Activated gamma-delta T cell treated with anti-CD3 and anti-CD28 coated beads, Interleukin-2, amount 50 U/mL, for 16 hours (primary cell): ENCODE measurements at regions not wholly inside any gene's neighbourhood (a gene's known extent, or its start where the extent isn't known, plus 50 kb on each side); places are given as distances from the start of the nearest gene placed in this dataset.
"Not testable (repeated sequence)": the region's sequence is repeated elsewhere in the genome, so short reads cannot be mapped to it uniquely, and the experiment has no call there.

Experiments
- DNase-seq: peaks from one replicate; pipeline ENCODE4 v3.0.0-alpha.2; 2020; ENCODE audit warnings: low read depth

GRCh38 chr3:75126556-75126955, 512.1 kb upstream of the CNTN3 start:
- no peak for DNase-seq

DNA sequence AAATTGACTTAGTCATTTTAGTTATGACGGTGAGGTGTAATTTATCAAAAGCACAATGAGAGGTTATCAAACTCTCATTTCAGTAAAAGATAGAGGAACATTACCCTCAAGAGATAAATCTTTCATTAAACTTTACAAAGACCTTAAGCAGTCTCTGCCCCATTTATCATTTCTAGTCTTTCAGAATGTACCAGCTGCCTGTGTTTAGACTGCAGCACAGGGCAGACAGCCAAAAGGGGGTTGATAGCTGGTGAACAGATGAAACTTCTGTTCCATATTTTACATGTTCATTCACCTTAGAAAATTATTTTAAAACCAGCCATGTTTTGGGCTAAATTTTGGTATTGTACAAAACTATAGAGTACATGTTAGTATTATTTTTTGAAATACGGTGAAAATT, 514.6 kb upstream of the CNTN3 start:
- no peak for DNase-seq

DNA sequence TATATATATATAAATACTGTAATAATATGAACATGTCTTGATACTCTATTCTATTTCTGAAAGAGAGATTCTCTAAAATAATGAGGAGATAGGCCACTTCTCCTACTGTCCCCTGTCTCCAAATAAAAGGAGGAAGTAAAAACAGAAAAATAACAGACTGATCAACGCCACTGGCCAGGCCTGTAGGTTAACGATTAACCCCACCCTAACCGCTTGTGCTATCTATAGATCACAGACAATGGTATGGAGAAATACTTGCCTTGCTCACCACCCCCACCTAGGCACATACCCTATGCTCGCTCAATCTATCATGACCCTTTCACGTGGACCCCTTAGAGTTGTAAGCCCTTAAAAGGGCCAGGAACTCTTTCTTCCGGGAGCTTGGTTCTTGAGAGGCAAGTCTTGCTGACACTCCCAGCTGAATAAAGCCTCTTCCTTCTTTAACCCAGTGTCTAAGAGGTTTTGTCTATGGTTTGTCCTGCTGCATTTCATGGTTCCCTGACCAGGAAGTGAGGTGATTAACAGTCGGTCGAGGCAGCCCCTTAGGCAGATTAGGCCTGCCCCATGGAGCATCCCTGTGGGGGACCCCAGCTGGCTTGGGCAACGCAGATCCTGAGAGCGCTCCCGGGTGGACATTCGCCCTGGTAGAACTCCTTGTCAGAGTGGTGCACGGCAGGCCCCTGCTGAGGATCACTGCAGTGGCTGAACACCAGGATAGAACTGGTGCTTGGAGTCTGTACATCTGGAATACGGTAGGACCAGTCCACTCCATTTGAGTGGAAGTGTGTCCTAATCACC, 521.8 kb upstream of the CNTN3 start:
- DNase-seq: no peak

DNA sequence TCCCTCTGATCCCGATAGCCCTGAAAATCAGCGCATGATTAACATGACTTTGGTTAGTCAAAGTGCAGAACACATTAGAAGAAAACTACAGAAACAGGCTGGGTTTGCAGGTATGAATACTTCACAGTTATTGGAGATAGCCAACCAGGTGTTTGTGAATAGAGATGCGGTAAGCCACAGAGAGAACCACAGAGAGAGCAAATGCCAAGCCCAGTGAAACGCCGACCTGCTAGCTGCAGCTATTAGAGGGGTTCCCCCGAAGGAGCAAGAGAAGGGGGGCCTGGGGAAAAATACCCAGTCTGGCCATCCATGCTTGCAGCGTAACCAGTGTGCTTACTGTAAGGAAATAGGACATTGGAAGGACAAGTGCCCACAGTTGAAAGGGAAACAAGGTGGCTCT, 523.9 kb upstream of the CNTN3 start:
- DNase-seq: no peak

DNA sequence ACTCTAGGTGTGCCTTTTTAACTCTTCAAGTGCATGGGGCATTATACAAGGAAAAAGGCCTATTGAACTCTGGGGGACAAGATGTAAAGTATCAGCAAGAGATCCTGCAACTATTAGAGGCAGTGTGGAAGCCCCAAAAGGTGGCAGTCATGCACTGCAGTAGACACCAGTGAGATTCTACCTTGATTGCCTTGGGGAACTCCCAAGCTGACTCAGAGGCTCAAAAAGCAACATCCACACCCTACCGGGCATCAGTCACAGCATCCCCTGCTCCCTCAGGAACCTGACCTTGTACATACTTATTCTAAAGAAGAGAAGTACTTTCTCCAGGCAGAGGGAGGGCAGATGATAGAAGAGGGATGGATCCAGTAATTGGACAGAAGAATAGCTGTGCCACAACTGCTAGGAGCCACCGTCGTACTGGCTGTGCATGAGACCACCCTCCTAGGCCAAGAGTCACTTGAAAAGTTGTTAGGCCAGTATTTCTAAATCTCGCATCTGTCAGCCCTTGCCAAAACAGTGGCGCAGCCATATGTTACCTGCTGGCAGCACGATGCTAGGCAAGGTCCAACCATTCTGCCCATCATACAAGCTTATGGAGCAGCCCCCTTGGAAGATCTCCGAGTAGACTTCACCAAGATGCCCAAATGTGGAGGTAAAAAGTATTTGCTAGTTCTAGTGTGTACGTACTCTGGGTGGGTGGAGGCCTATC, 523.1 kb upstream of the FRG2C start:
- DNase-seq: no peak

DNA sequence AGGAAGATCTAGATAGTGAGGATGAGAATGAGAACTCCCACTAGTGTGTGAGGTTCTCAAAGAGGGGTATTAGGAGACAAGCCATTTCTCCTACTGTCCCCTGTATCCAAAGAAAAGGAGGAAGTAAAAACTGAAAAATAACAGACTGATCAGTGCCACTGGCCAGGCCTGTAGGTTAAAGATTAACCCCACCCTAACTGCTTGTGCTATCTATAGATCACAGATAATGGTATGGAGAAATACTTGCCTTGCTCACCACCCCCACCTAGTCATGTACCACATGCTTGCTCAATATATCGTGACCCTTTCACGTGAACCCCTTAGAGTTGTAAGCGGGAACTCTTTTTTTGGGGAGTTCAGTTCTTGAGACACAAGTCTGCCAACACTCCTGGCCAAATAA, 519.7 kb upstream of the FRG2C start:
- no peak for DNase-seq

DNA sequence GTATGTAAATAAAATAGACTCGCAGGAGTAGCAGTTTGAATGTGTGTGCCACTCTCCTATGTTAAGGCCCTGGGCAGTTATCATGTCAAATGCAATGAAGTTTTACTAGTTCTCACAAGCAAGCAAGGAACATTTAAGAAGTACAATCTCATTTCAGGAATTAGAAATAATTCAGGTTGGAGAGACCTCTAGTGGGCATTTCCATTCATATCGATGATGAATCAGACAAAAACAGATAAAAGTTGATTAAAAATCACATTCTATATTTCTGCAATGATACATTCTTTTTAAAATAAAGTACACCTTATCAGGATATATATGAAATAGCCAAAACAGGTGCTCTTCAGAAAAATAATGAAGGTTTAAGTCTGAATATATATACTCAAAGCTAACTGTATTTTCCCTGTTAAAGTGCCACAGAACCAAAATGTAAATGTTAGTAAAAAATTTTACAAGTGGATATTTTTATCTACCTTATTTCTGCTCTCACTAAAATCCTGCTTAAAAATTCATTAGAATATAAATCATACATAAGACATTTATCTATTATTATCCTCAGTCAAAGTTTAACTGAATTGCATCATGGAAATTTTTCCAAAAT, 492.4 kb upstream of the FRG2C start:
- DNase-seq: no peak

- no peak for DNase-seq
Observed at GRCh38 chr3:75176937-75177336, 487.2 kb upstream of the FRG2C start.

GRCh38 chr3:75180235-75180944, 483.7 kb upstream of the FRG2C start:
- no peak for DNase-seq

DNA sequence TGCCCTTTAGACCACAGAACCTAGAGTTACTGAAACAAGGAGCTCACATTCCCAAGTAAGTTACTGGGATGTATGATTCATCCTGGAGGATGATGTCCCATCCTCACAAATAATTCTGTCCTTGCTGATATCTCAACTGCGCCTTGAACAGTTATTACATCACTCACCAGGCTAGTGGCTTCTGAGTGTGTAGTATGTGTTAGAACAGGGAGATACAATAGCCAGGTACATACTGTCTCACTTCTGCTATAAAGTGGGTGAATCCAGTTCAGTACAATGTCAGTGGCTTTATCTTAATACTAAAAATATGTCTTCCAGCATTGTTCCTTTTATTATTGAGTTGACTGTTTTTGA, 483.2 kb upstream of the FRG2C start:
- no peak for DNase-seq

GRCh38 chr3:75188962-75189361, 475.2 kb upstream of the FRG2C start:
- DNase-seq: no peak

- peak; percentile 16 for DNase-seq
Observed at GRCh38 chr3:75192146-75192616, 471.9 kb upstream of the FRG2C start.

DNA sequence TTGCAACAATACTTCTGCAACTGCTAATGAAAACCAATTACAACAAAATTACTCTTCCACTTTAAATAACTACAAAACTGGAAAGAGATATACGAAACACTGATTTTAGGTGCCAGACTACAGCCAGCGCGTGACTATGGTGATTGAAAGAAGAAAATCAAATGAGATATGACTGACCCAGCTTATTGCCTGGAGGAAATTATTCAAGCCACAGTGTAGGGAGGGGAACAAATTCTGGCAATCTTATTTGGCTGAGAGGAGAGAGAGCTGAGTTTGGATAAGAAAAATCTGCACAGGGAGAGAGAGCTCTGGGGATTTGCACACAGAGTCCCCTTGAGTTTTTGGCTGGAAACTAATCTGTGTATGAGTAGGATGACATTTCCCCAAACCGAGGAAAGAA, 470.3 kb upstream of the FRG2C start:
- DNase-seq: no peak

DNA sequence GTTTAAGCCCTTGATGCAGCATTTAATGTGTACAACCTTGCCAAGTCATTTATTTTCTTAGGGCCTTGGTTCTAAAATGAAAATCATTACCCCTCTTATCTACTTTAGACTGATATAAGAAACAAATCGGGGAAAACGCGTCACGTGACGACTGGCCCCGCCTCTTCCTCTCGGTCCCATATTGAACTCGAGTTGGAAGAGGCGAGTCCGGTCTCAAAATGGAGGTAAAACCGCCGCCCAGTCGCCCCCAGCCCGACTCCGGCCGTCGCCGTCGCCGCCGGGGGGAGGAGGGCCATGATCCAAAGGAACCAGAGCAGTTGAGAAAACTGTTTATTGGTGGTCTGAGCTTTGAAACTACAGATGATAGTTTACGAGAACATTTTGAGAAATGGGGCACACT, 449.8 kb upstream of the FRG2C start:
- not testable (repeated sequence) for DNase-seq

GRCh38 chr3:75218577-75218976, 445.6 kb upstream of the FRG2C start:
- no peak for DNase-seq

GRCh38 chr3:75220932-75221331, 443.2 kb upstream of the FRG2C start:
- DNase-seq: no peak

- DNase-seq: no peak
Observed at GRCh38 chr3:75224412-75224811, 439.7 kb upstream of the FRG2C start.

- DNase-seq: no peak
Observed at GRCh38 chr3:75232216-75232615, 431.9 kb upstream of the FRG2C start.

DNA sequence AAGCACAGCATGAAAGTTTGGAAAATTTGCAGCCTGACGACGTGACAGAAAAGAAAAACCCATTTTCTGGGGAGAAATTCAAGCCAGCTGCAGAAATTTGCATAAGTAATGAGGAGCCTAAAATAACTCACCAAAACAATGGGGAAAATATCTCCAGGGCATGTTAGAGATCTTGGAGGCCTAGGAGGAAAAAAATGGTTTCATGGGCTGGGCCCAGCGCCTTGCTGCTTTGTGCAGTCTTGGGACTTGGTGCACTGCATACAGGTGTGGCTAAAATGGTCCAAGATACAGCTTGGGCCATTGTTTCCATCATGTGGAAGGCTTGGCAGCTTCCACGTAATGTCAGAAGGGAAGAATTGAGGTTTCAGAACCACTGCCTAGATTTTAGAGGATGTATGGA, 428.5 kb upstream of the FRG2C start:
- DNase-seq: no peak

- no peak for DNase-seq
Observed at GRCh38 chr3:75237053-75237452, 427.1 kb upstream of the FRG2C start.

- no peak for DNase-seq
Observed at GRCh38 chr3:75237477-75237876, 426.7 kb upstream of the FRG2C start.

GRCh38 chr3:75241226-75241962, 422.7 kb upstream of the FRG2C start:
- DNase-seq: not testable (repeated sequence)
